ENCODE measurements at regions not wholly inside any gene's neighbourhood (a gene's known extent, or its start where the extent isn't known, plus 50 kb on each side); places are given as distances from the start of the nearest gene placed in this dataset.

- TF ChIP-seq YY1 (IDR thresholded peaks at IDR 0.05; ENCODE audit: insufficient read depth, insufficient read length) (no peak), SUZ12 (IDR thresholded peaks at IDR 0.05; ENCODE audit: extremely low read depth, insufficient read depth, insufficient read length) (no peak), ZNF274 (IDR thresholded peaks at IDR 0.05; ENCODE audit: low read depth, low read length) (no peak)
Measured at GRCh38 chr10:78641693-78642092, 427.1 kb upstream of the ZMIZ1 start.
